ENCODE measurements at regions not wholly inside any gene's neighbourhood (a gene's known extent, or its start where the extent isn't known, plus 50 kb on each side); places are given as distances from the start of the nearest gene placed in this dataset.

DNA sequence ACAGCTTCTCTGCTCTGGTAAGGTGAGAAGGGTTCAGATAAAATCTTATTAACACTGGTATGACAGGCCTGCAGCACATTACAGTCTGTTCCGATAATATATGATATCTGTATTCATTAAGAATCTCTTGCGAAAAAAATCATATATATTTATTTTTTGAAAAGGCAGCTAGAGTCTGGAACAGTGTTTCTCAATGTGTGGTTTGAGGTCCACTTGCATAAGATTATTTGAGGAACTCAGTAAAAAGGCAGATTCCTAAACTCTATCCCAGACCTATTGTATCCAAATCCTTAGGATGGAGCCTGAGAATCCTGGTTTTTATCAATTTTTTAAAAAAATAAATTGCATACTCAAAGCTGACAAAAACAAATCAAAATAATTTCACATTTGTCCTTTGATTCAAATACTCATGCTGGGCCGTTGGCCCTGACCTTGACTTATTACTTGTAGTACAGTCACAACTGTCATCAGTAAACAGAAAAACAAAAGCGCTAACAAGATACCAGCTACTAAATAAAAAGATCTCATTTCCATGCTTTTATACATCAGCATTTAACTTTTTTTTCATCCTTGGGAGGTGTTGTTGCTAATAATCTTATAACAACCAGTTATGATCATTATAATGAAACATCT is 60.6 kb downstream of the RGS2 start:
- ATAC-seq: no peak

DNA sequence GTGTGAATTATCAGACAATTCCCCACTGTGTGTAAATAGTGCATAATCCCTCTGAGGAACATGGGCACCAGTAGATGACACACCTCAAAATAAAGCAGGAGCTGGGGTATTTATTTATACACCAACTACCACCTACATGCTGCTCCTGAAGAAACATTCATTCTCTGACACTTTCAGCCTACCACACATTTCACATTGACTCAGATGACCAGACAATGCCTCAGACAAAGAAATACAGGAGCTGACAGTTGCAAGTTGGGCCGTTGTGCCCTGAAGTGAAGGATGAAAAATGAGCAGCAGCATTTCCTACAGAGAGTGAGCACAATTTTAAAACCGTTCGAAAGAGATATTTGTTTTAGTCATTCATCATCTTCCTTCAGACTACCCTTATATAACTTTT is 63.2 kb downstream of the RGS2 start:
- ATAC-seq: no peak
- no peak for TF ChIP-seq ISL1 (CRISPR knock-in tag; IDR thresholded peaks at IDR 0.05)
- TF ChIP-seq BACH2 (CRISPR knock-in tag; IDR thresholded peaks at IDR 0.05; ENCODE audit: borderline replicate concordance): no peak
- TF ChIP-seq TOX (CRISPR knock-in tag; IDR thresholded peaks at IDR 0.05; ENCODE audit: borderline replicate concordance): no peak
- TF ChIP-seq, protein P1, sequence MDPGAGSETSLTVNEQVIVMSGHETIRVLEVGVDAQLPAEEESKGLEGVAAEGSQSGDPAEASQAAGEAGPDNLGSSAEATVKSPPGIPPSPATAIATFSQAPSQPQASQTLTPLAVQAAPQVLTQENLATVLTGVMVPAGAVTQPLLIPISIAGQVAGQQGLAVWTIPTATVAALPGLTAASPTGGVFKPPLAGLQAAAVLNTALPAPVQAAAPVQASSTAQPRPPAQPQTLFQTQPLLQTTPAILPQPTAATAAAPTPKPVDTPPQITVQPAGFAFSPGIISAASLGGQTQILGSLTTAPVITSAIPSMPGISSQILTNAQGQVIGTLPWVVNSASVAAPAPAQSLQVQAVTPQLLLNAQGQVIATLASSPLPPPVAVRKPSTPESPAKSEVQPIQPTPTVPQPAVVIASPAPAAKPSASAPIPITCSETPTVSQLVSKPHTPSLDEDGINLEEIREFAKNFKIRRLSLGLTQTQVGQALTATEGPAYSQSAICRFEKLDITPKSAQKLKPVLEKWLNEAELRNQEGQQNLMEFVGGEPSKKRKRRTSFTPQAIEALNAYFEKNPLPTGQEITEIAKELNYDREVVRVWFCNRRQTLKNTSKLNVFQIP (CRISPR knock-in tag; IDR thresholded peaks at IDR 0.05; ENCODE audit: borderline replicate concordance, low read depth): no peak
- TF ChIP-seq, protein P2, sequence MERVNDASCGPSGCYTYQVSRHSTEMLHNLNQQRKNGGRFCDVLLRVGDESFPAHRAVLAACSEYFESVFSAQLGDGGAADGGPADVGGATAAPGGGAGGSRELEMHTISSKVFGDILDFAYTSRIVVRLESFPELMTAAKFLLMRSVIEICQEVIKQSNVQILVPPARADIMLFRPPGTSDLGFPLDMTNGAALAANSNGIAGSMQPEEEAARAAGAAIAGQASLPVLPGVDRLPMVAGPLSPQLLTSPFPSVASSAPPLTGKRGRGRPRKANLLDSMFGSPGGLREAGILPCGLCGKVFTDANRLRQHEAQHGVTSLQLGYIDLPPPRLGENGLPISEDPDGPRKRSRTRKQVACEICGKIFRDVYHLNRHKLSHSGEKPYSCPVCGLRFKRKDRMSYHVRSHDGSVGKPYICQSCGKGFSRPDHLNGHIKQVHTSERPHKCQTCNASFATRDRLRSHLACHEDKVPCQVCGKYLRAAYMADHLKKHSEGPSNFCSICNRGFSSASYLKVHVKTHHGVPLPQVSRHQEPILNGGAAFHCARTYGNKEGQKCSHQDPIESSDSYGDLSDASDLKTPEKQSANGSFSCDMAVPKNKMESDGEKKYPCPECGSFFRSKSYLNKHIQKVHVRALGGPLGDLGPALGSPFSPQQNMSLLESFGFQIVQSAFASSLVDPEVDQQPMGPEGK (CRISPR knock-in tag; IDR thresholded peaks at IDR 0.05; ENCODE audit: borderline replicate concordance): no peak
- TF ChIP-seq, protein P3, sequence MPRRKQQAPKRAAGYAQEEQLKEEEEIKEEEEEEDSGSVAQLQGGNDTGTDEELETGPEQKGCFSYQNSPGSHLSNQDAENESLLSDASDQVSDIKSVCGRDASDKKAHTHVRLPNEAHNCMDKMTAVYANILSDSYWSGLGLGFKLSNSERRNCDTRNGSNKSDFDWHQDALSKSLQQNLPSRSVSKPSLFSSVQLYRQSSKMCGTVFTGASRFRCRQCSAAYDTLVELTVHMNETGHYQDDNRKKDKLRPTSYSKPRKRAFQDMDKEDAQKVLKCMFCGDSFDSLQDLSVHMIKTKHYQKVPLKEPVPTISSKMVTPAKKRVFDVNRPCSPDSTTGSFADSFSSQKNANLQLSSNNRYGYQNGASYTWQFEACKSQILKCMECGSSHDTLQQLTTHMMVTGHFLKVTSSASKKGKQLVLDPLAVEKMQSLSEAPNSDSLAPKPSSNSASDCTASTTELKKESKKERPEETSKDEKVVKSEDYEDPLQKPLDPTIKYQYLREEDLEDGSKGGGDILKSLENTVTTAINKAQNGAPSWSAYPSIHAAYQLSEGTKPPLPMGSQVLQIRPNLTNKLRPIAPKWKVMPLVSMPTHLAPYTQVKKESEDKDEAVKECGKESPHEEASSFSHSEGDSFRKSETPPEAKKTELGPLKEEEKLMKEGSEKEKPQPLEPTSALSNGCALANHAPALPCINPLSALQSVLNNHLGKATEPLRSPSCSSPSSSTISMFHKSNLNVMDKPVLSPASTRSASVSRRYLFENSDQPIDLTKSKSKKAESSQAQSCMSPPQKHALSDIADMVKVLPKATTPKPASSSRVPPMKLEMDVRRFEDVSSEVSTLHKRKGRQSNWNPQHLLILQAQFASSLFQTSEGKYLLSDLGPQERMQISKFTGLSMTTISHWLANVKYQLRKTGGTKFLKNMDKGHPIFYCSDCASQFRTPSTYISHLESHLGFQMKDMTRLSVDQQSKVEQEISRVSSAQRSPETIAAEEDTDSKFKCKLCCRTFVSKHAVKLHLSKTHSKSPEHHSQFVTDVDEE (CRISPR knock-in tag; IDR thresholded peaks at IDR 0.05): no peak
- TF ChIP-seq, protein P4, sequence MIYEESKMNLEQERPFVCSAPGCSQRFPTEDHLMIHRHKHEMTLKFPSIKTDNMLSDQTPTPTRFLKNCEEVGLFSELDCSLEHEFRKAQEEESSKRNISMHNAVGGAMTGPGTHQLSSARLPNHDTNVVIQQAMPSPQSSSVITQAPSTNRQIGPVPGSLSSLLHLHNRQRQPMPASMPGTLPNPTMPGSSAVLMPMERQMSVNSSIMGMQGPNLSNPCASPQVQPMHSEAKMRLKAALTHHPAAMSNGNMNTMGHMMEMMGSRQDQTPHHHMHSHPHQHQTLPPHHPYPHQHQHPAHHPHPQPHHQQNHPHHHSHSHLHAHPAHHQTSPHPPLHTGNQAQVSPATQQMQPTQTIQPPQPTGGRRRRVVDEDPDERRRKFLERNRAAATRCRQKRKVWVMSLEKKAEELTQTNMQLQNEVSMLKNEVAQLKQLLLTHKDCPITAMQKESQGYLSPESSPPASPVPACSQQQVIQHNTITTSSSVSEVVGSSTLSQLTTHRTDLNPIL (CRISPR knock-in tag; IDR thresholded peaks at IDR 0.05; ENCODE audit: low read depth): no peak
- TF ChIP-seq ZNF70 (CRISPR knock-in tag; IDR thresholded peaks at IDR 0.05): no peak
- no peak for TF ChIP-seq ZC3H10 (CRISPR knock-in tag; IDR thresholded peaks at IDR 0.05)
- no peak for TF ChIP-seq RARB (CRISPR knock-in tag; IDR thresholded peaks at IDR 0.05)
- no peak for TF ChIP-seq SNAI2 (CRISPR knock-in tag; IDR thresholded peaks at IDR 0.05)
- TF ChIP-seq PPARA (CRISPR knock-in tag; IDR thresholded peaks at IDR 0.05; ENCODE audit: borderline replicate concordance): no peak
- no peak for TF ChIP-seq ZFP30 (CRISPR knock-in tag; IDR thresholded peaks at IDR 0.05)
- no peak for TF ChIP-seq ZNF8 (CRISPR knock-in tag; IDR thresholded peaks at IDR 0.05)
- TF ChIP-seq, protein P5, sequence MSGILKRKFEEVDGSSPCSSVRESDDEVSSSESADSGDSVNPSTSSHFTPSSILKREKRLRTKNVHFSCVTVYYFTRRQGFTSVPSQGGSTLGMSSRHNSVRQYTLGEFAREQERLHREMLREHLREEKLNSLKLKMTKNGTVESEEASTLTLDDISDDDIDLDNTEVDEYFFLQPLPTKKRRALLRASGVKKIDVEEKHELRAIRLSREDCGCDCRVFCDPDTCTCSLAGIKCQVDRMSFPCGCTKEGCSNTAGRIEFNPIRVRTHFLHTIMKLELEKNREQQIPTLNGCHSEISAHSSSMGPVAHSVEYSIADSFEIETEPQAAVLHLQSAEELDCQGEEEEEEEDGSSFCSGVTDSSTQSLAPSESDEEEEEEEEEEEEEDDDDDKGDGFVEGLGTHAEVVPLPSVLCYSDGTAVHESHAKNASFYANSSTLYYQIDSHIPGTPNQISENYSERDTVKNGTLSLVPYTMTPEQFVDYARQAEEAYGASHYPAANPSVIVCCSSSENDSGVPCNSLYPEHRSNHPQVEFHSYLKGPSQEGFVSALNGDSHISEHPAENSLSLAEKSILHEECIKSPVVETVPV (CRISPR knock-in tag; IDR thresholded peaks at IDR 0.05): no peak
- TF ChIP-seq GLIS3 (CRISPR knock-in tag; IDR thresholded peaks at IDR 0.05): no peak
- no peak for TF ChIP-seq CSDC2 (CRISPR knock-in tag; IDR thresholded peaks at IDR 0.05)
- no peak for TF ChIP-seq ARNTL (CRISPR knock-in tag; IDR thresholded peaks at IDR 0.05; ENCODE audit: borderline replicate concordance, low read depth)

More for the DNA sequence above, 60.6 kb downstream of the RGS2 start:
- TF ChIP-seq GLIS3 (CRISPR knock-in tag; IDR thresholded peaks at IDR 0.05) (no peak), ZC3H10 (CRISPR knock-in tag; IDR thresholded peaks at IDR 0.05) (no peak), TOX (CRISPR knock-in tag; IDR thresholded peaks at IDR 0.05; ENCODE audit: borderline replicate concordance) (no peak), OSR1 (CRISPR knock-in tag; IDR thresholded peaks at IDR 0.05) (no peak), ESRRG (CRISPR knock-in tag; IDR thresholded peaks at IDR 0.05) (no peak), ZNF70 (CRISPR knock-in tag; IDR thresholded peaks at IDR 0.05) (no peak), ZNF565 (CRISPR knock-in tag; conservative IDR thresholded peaks at IDR 0.05; ENCODE audit: low read depth) (no peak), TCF4 (CRISPR knock-in tag; IDR thresholded peaks at IDR 0.05; ENCODE audit: borderline replicate concordance) (no peak), ARNTL (CRISPR knock-in tag; IDR thresholded peaks at IDR 0.05; ENCODE audit: borderline replicate concordance, low read depth) (no peak), SNAI2 (CRISPR knock-in tag; IDR thresholded peaks at IDR 0.05) (no peak), ISL1 (CRISPR knock-in tag; IDR thresholded peaks at IDR 0.05) (no peak), CSDC2 (CRISPR knock-in tag; IDR thresholded peaks at IDR 0.05) (no peak), ZFP3 (CRISPR knock-in tag; IDR thresholded peaks at IDR 0.05) (no peak)
- TF ChIP-seq, protein P2 (CRISPR knock-in tag; IDR thresholded peaks at IDR 0.05; ENCODE audit: borderline replicate concordance): no peak
- TF ChIP-seq, protein P5 (CRISPR knock-in tag; IDR thresholded peaks at IDR 0.05): no peak
- TF ChIP-seq, protein P4 (CRISPR knock-in tag; IDR thresholded peaks at IDR 0.05; ENCODE audit: low read depth): no peak
